Neutrophil (primary cell): ENCODE measurements at regions not wholly inside any gene's neighbourhood (a gene's known extent, or its start where the extent isn't known, plus 50 kb on each side); places are given as distances from the start of the nearest gene placed in this dataset.

Experiments
- H3K27ac ChIP-seq: fragments of 200-600 bp; sonication (generic); 2 replicates; pipeline ENCODE4 v1.5.1; 2016; ENCODE audit warnings: mild to moderate bottlenecking, moderate library complexity
- H3K27me3 ChIP-seq: fragments of 200-600 bp; sonication (generic); 2 replicates; pipeline ENCODE4 v1.6.0; 2016; ENCODE audit warnings: mild to moderate bottlenecking
- H3K36me3 ChIP-seq: fragments of 200-600 bp; sonication (generic); 2 replicates; pipeline ENCODE4 v1.5.1; 2017
- H3K4me1 ChIP-seq, 2 experiments: fragments of 200-600 bp in 1 of 2; sonication (generic) in 1 of 2; 1 replicate in 1 of 2; 2 replicates in 1 of 2; pipeline versions ENCODE4 v1.5.1 to v1.6.1; 2013 to 2016; ENCODE audit warnings: low read depth in 1 of 2, low read length in 1 of 2, mild to moderate bottlenecking in 1 of 2, moderate library complexity in 1 of 2; ENCODE audit not compliant: control insufficient read depth in 1 of 2, insufficient read depth in 1 of 2
- H3K4me3 ChIP-seq, 2 experiments: fragments of 200-600 bp in 1 of 2; sonication (generic) in 1 of 2; 1 replicate in 1 of 2; 2 replicates in 1 of 2; pipeline ENCODE4 v1.5.1; 2013 to 2016; ENCODE audit warnings: low read depth in 1 of 2, low read length in 1 of 2, mild to moderate bottlenecking in 1 of 2, moderate library complexity in 1 of 2
- H3K9me3 ChIP-seq: fragments of 200-600 bp; sonication (generic); 2 replicates; pipeline ENCODE4 v1.5.1; 2016
- CTCF ChIP-seq: fragments of 200-600 bp; sonication (generic); IDR thresholded peaks from 2 replicates; pipeline ENCODE4 v1.5.1; 2016; ENCODE audit warnings: antibody characterized with exemption

- no peaks in the 10 kb centered on the region for H3K4me1 ChIP-seq
- no peak overlapping the region for H3K4me3 ChIP-seq
- H3K27me3 ChIP-seq, result peaks cover 8% of the 10 kb centered on the region
- TF ChIP-seq CTCF, result no peak
- no peaks in the 10 kb centered on the region for H3K36me3 ChIP-seq
- no peaks in the 10 kb centered on the region for H3K9me3 ChIP-seq
- H3K27ac ChIP-seq, result no peak overlapping the region
Measured at GRCh38 chr21:35633501-35633900, 426.8 kb downstream of the SETD4 start.

- TF ChIP-seq CTCF, result no peak
- Histone ChIP-seq H3K9me3 (no peaks in the 10 kb centered on the region), H3K36me3 (no peaks in the 10 kb centered on the region), H3K27me3 (peaks cover 1% of the 10 kb centered on the region), H3K27ac (no peak overlapping the region), H3K4me1 (no peaks in the 10 kb centered on the region), H3K4me3 (no peak overlapping the region)
Measured at GRCh38 chr21:35632711-35633110, 427.6 kb downstream of the SETD4 start.

DNA sequence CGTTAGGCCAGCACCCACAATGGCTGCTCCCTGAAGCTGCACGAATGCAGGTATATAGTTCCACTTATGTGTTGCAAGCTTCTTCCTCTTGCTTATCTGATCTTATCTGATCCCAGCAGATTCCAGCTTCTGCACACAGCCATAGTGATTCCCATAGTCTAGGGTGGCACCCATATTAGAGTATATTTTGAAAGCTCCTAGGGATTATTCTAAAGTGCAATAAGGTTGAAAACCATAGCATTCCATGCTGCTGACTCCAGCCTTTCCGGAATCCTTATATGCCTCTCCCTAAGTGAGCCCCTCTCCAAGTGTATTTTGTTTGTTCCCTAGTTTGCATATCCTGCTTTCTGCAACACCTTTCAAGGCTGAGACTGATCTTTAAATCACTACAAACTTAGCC lies 432.0 kb downstream of the SETD4 start:
- no peaks in the 10 kb centered on the region for H3K36me3 ChIP-seq
- no peak overlapping the region for H3K27ac ChIP-seq
- TF ChIP-seq CTCF, result no peak
- H3K9me3 ChIP-seq, result no peaks in the 10 kb centered on the region
- no peak overlapping the region for H3K4me3 ChIP-seq
- no peaks in the 10 kb centered on the region for H3K27me3 ChIP-seq
- H3K4me1 ChIP-seq, result no peaks in the 10 kb centered on the region

GRCh38 chr21:35627462-35627861 lies 432.9 kb downstream of the SETD4 start:
- Histone ChIP-seq H3K27ac (no peak overlapping the region), H3K9me3 (no peaks in the 10 kb centered on the region), H3K27me3 (no peaks in the 10 kb centered on the region), H3K4me3 (no peak overlapping the region), H3K36me3 (no peaks in the 10 kb centered on the region), H3K4me1 (no peaks in the 10 kb centered on the region)
- no peak for TF ChIP-seq CTCF

DNA sequence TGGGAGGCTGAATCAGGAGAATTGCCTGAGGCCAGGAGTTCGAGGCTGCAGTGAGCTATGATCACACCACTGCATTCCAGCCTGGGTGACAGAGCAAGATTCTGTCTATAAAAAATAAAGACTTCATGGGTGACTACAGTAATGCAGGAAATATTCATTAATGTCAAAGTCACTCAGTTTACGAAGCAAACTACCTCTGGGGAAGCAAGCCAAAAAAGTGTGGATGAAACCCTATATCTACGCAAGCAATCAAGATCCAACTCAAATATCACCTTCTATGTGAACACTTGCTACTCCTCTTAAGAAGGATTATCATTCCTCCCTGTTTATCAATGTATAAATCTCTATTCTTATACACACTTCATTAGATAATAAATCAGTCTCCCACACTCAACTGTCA lies 434.8 kb downstream of the SETD4 start:
- TF ChIP-seq CTCF, result no peak
- Histone ChIP-seq H3K27ac (no peak overlapping the region), H3K27me3 (no peaks in the 10 kb centered on the region), H3K9me3 (no peaks in the 10 kb centered on the region), H3K36me3 (no peaks in the 10 kb centered on the region), H3K4me3 (no peak overlapping the region), H3K4me1 (no peaks in the 10 kb centered on the region)

GRCh38 chr21:35624901-35625300 lies 435.4 kb downstream of the SETD4 start:
- Histone ChIP-seq H3K9me3 (no peaks in the 10 kb centered on the region), H3K27me3 (no peaks in the 10 kb centered on the region), H3K27ac (no peak overlapping the region), H3K4me1 (no peaks in the 10 kb centered on the region), H3K36me3 (no peaks in the 10 kb centered on the region), H3K4me3 (no peak overlapping the region)
- no peak for TF ChIP-seq CTCF
